ENCODE measurements at regions not wholly inside any gene's neighbourhood (a gene's known extent, or its start where the extent isn't known, plus 50 kb on each side); places are given as distances from the start of the nearest gene placed in this dataset.

DNA sequence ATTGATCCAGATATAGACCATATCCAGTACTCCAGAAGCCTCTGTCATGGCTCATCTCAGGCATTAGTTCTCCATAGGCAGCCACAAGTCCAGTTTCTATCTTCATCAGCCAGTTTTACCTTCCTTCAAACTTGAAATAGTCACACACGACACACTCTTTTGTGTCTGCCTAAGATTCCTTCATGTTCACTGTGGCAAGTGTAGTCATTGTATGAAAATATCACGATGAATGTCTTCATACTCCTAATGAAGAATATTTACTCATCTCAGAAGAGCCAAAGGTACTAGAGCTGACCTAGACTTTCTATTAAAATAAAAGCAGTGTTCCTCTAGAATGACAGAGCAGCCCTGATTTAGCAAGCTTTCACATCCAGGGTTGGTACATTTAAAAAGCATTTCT, 230.7 kb downstream of the SNX13 start:
- Histone ChIP-seq H3K9me3 (ENCODE audit: low read length) (no peaks in the 10 kb centered on the region), H3K9ac (ENCODE audit: low read length) (no peak overlapping the region), H3K9me2 (ENCODE audit: insufficient read depth, low read length) (no peaks in the 10 kb centered on the region), H4K20me1 (ENCODE audit: insufficient read depth) (no peaks in the 10 kb centered on the region), H3F3A (ENCODE audit: insufficient read depth, low read length, poor library complexity, severe bottlenecking) (no peaks in the 10 kb centered on the region), H2AFZ (ENCODE audit: low read depth, low read length) (no peak overlapping the region), H3K27ac (ENCODE audit: low read length) (no peak overlapping the region), H3K79me2 (replicated peaks; ENCODE audit: insufficient read depth, low read length) (no peaks in the 10 kb centered on the region), H3K4me3 (ENCODE audit: low read length) (no peak overlapping the region), H3K27me3 (ENCODE audit: insufficient read depth, low read depth, low read length) (no peaks in the 10 kb centered on the region), H3K4me2 (ENCODE audit: low read length) (no peak overlapping the region), H3K36me3 (ENCODE audit: insufficient read depth, low read length) (no peaks in the 10 kb centered on the region)
- TF ChIP-seq SMC3 (conservative IDR thresholded peaks at IDR 0.05; ENCODE audit: poor library complexity) (no peak), RAD21 (conservative IDR thresholded peaks at IDR 0.05) (no peak), MXI1 (conservative IDR thresholded peaks at IDR 0.05; ENCODE audit: poor library complexity, severe bottlenecking) (no peak), EP300 (conservative IDR thresholded peaks at IDR 0.05; ENCODE audit: poor library complexity, severe bottlenecking) (no peak), EZH2 (IDR thresholded peaks at IDR 0.05; ENCODE audit: borderline replicate concordance, insufficient read depth, low read length, poor library complexity, severe bottlenecking) (no peak), POLR2AphosphoS5 (IDR thresholded peaks at IDR 0.05) (no peak), TAF1 (IDR thresholded peaks at IDR 0.05; ENCODE audit: low read depth) (no peak)
- TF ChIP-seq, protein P1, sequence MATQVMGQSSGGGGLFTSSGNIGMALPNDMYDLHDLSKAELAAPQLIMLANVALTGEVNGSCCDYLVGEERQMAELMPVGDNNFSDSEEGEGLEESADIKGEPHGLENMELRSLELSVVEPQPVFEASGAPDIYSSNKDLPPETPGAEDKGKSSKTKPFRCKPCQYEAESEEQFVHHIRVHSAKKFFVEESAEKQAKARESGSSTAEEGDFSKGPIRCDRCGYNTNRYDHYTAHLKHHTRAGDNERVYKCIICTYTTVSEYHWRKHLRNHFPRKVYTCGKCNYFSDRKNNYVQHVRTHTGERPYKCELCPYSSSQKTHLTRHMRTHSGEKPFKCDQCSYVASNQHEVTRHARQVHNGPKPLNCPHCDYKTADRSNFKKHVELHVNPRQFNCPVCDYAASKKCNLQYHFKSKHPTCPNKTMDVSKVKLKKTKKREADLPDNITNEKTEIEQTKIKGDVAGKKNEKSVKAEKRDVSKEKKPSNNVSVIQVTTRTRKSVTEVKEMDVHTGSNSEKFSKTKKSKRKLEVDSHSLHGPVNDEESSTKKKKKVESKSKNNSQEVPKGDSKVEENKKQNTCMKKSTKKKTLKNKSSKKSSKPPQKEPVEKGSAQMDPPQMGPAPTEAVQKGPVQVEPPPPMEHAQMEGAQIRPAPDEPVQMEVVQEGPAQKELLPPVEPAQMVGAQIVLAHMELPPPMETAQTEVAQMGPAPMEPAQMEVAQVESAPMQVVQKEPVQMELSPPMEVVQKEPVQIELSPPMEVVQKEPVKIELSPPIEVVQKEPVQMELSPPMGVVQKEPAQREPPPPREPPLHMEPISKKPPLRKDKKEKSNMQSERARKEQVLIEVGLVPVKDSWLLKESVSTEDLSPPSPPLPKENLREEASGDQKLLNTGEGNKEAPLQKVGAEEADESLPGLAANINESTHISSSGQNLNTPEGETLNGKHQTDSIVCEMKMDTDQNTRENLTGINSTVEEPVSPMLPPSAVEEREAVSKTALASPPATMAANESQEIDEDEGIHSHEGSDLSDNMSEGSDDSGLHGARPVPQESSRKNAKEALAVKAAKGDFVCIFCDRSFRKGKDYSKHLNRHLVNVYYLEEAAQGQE (IDR thresholded peaks at IDR 0.05; ENCODE audit: borderline replicate concordance) = no peak
- TF ChIP-seq, protein P2, sequence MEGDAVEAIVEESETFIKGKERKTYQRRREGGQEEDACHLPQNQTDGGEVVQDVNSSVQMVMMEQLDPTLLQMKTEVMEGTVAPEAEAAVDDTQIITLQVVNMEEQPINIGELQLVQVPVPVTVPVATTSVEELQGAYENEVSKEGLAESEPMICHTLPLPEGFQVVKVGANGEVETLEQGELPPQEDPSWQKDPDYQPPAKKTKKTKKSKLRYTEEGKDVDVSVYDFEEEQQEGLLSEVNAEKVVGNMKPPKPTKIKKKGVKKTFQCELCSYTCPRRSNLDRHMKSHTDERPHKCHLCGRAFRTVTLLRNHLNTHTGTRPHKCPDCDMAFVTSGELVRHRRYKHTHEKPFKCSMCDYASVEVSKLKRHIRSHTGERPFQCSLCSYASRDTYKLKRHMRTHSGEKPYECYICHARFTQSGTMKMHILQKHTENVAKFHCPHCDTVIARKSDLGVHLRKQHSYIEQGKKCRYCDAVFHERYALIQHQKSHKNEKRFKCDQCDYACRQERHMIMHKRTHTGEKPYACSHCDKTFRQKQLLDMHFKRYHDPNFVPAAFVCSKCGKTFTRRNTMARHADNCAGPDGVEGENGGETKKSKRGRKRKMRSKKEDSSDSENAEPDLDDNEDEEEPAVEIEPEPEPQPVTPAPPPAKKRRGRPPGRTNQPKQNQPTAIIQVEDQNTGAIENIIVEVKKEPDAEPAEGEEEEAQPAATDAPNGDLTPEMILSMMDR (IDR thresholded peaks at IDR 0.05; ENCODE audit: poor library complexity, severe bottlenecking) = no peak

DNA sequence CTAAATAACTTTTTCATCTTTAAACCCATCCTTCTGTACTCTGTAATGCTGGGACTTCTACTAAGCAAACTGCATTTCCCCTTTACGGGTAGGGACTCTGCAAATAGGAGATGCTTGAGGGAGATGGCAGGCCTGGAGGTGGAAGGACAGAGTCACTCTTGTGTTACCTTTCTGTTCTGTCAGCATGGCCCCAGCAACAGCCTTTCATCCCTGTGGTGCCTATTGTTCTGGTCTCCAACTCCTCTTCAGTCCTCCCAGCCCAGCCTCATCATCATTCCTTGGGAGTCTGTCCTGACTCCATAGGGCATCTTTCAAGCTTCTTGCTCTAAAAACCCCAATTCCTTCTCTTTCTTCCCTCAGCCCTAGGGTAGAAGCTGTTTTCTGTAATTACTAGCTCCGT, 230.0 kb downstream of the SNX13 start:
- H3K9ac ChIP-seq (ENCODE audit: low read length) = no peak overlapping the region
- no peak overlapping the region for H3K4me3 ChIP-seq (ENCODE audit: low read length)
- no peak overlapping the region for H2AFZ ChIP-seq (ENCODE audit: low read depth, low read length)
- H4K20me1 ChIP-seq (ENCODE audit: insufficient read depth) = no peaks in the 10 kb centered on the region
- H3F3A ChIP-seq (ENCODE audit: insufficient read depth, low read length, poor library complexity, severe bottlenecking) = no peaks in the 10 kb centered on the region
- no peaks in the 10 kb centered on the region for H3K79me2 ChIP-seq (replicated peaks; ENCODE audit: insufficient read depth, low read length)
- no peaks in the 10 kb centered on the region for H3K9me2 ChIP-seq (ENCODE audit: insufficient read depth, low read length)
- H3K36me3 ChIP-seq (ENCODE audit: insufficient read depth, low read length) = no peaks in the 10 kb centered on the region
- no peaks in the 10 kb centered on the region for H3K9me3 ChIP-seq (ENCODE audit: low read length)
- no peaks in the 10 kb centered on the region for H3K27me3 ChIP-seq (ENCODE audit: insufficient read depth, low read depth, low read length)
- H3K27ac ChIP-seq (ENCODE audit: low read length) = no peak overlapping the region
- TF ChIP-seq RAD21 (conservative IDR thresholded peaks at IDR 0.05) (no peak), EZH2 (IDR thresholded peaks at IDR 0.05; ENCODE audit: borderline replicate concordance, insufficient read depth, low read length, poor library complexity, severe bottlenecking) (no peak), EP300 (conservative IDR thresholded peaks at IDR 0.05; ENCODE audit: poor library complexity, severe bottlenecking) (no peak), MXI1 (conservative IDR thresholded peaks at IDR 0.05; ENCODE audit: poor library complexity, severe bottlenecking) (no peak), SMC3 (conservative IDR thresholded peaks at IDR 0.05; ENCODE audit: poor library complexity) (no peak), POLR2AphosphoS5 (IDR thresholded peaks at IDR 0.05) (no peak), TAF1 (IDR thresholded peaks at IDR 0.05; ENCODE audit: low read depth) (no peak)
- H3K4me2 ChIP-seq (ENCODE audit: low read length) = no peak overlapping the region
